ENCODE measurements at regions not wholly inside any gene's neighbourhood (a gene's known extent, or its start where the extent isn't known, plus 50 kb on each side); places are given as distances from the start of the nearest gene placed in this dataset.

DNA sequence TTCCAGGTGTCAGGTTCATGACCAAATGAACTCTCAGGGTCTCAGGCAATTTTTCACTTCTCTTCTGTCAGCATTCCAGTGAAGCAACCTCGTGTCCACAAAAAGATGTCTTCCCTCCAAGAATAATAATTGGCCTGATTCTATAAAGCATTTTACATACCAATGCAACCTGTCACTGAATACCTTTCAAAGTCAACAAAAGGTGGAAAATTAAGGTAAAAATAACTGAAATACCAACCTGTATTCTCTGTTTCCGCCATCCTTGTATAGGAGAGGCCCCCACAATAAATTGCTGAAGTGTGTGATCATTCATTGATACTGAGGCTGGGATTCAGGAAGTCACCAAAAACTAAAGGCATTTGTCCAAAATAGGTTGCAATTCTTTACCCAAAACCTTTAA, 77.4 kb upstream of the TMEM45B start:
- ATAC-seq (ENCODE audit: low FRiP score): no peak
- DNase-seq (ENCODE audit: low spot score): no peak
- TF ChIP-seq CTCF (IDR thresholded peaks at IDR 0.05): no peak

DNA sequence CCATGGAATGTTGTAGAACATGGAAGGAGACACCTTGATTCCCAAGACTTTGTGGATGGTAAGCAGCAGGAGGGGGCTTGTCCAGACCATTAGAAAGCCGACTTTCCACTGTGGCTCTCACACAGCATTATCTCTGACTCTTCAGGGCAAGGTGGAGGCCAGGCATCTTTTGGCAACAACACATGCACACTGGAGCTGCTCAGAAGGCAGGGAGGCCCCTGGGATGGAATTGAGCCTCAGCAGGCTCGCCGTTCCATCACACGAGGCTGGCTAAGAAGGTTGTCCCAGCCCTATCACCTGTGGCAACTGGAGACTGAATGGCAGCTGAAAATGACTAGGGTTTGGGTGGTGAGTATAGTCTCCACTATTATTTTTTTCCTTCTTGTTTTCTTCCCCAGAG, 76.3 kb upstream of the TMEM45B start:
- no peak for ATAC-seq (ENCODE audit: low FRiP score)
- TF ChIP-seq CTCF (IDR thresholded peaks at IDR 0.05): no peak
- DNase-seq (ENCODE audit: low spot score): no peak

DNA sequence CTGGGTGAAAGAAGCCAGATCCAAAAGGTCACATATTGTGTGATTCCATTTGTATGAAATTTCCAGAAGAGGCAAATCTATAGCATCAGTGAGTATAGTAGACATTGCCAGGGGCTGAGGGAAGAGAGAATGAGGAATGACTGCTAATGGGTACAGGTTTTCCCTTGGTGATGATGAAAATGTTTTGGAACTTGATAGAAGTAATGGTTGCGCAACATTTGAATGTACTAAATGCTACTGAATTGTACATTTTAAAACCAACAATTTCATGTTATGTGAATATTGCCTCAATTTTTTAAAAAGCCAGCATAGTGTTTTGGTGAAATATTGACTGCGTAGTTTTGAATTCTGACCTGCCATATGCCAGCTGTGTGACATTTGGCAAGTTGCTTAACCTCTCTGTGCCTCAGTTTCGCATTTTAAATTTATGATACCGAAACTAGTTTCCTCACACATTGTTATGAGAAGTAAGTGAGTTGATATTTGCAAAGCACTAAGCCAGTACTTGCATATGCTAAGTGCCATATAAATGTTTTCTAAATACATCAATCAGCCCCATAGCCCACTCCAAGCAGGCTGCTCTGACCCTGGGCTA, 75.4 kb upstream of the TMEM45B start:
- no peak for ATAC-seq (ENCODE audit: low FRiP score)
- TF ChIP-seq CTCF (IDR thresholded peaks at IDR 0.05): no peak
- no peak for DNase-seq (ENCODE audit: low spot score)

DNA sequence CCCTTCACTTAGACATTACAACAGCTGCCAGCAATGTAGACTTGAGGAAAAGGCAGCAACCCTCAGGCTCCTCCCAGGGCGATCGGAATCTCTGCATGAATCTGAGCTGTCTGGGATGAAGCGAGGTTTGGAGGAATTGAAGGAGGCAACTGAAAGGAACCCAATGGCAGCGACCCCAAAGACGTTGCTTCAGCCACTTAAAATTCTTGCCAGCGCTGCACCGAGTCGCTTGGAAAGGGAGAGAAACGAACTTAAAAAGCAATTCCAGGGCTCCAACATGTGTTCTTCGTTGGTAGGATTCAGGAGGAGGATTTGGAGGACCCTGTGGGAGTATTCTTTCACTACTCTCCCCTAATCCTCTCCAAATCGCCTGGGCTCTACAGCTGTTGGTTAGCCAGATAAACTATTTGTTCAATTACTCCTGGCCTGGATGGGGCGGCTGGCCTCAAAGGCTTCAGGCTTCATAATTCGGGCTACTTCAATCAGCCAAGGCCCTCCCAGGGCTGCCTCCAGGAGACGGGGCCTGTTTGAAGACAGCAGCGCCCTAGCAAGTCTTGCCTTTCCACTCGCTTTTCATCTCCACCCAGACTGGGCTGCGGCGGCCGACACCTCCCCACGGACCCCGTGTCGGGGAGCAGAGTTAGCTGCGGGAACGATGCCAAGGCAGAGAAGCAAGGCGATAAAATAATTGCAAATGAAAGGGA, 72.4 kb upstream of the TMEM45B start:
- no peak for TF ChIP-seq CTCF (IDR thresholded peaks at IDR 0.05)
- DNase-seq (ENCODE audit: low spot score) (no peak), ATAC-seq (ENCODE audit: low FRiP score) (no peak)

DNA sequence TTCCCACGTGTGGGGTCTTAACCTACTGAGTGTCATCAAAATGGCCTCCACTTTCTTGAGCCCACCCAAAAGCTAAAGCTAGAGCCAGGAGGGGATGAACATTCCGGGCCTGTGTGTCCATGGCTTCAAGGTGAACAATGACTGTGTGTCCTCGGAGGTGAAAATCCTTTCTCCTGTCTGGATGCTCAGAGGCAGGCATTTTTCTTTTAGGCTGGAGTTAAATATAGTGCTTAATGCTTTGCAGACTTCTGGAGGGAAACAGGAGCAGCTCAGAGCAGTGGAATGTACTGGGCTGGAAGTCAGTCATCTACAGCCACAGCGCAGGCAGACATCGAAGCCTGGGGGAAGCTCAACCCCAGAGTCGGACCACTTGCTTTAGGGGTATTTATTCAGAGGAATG, 68.6 kb upstream of the TMEM45B start:
- ATAC-seq (ENCODE audit: low FRiP score): no peak
- TF ChIP-seq CTCF (IDR thresholded peaks at IDR 0.05): no peak
- DNase-seq (ENCODE audit: low spot score): no peak

- no peak for TF ChIP-seq CTCF (IDR thresholded peaks at IDR 0.05)
- DNase-seq (ENCODE audit: low spot score) (no peak), ATAC-seq (ENCODE audit: low FRiP score) (no peak)
Observed at GRCh38 chr11:129749141-129749540, 66.5 kb upstream of the TMEM45B start.

Measured in omental fat pad (tissue), 3 donors.